Esophagus squamous epithelium (tissue), 5 donors: ENCODE measurements at regions not wholly inside any gene's neighbourhood (a gene's known extent, or its start where the extent isn't known, plus 50 kb on each side); places are given as distances from the start of the nearest gene placed in this dataset.
"Not testable (repeated sequence)": the region's sequence is repeated elsewhere in the genome, so short reads cannot be mapped to it uniquely, and the experiment has no call there.

ENCODE experiments used
- DNase-seq: peaks from one replicate; lab custom pipeline; 2025; lab: John Stamatoyannopoulos, UW
- H3K27ac ChIP-seq, 4 donors: fragments of 200-600 bp; sonication (generic); one replicate each; pipeline ENCODE4 v1.5.1; 2016 to 2019; ENCODE audit warnings: mild to moderate bottlenecking in 1 of 4
- H3K27me3 ChIP-seq, 4 donors: fragments of 200-600 bp; sonication (generic); 1 replicate in 3 of 4; 2 replicates in 1 of 4; pipeline versions ENCODE4 v1.5.1 to v1.6.0; 2017 to 2021; ENCODE audit warnings: antibody characterized with exemption in 1 of 4
- H3K36me3 ChIP-seq, 3 donors: fragments of 200-600 bp; sonication (generic); one replicate each; pipeline ENCODE4 v1.5.1; 2016 to 2019
- H3K4me1 ChIP-seq, 3 donors: fragments of 200-600 bp; sonication (generic); one replicate each; pipeline ENCODE4 v1.5.1; 2017 to 2019
- H3K4me3 ChIP-seq, 4 donors: fragments of 200-600 bp; sonication (generic); 1 replicate in 3 of 4; 2 replicates in 1 of 4; pipeline ENCODE4 v1.5.1; 2016 to 2019; ENCODE audit warnings: mild to moderate bottlenecking in 2 of 4, moderate library complexity in 1 of 4
- H3K9me3 ChIP-seq, 3 donors: fragments of 200-600 bp; sonication (generic); one replicate each; pipeline ENCODE4 v1.5.1; 2016 to 2019
- CTCF ChIP-seq, 6 experiments: fragments of 450-650 bp in 4 of 6; fragments of 200-600 bp in 2 of 6; sonication (generic) in 2 of 6; IDR thresholded peaks; one replicate each; pipeline ENCODE4 v1.5.1; 2016 to 2019; ENCODE audit warnings: antibody characterized with exemption in 6 of 6, mild to moderate bottlenecking in 4 of 6, moderate library complexity in 4 of 6
- POLR2A ChIP-seq, 4 donors: fragments of 450-650 bp; IDR thresholded peaks; one replicate each; pipeline ENCODE4 v1.6.1; 2017; ENCODE audit warnings: antibody characterized with exemption in 4 of 4, mild to moderate bottlenecking in 4 of 4, moderate library complexity in 3 of 4
- WGBS, 2 donors: methylation state at CpG; one replicate each; pipeline ENCODE4 v1.1.5; 2018; 5-methylcytosine and 5-hydroxymethylcytosine counted together
- intact Hi-C: fragments of 100-400 bp; cut with DNase I; formaldehyde crosslinking; loops from one replicate; pipeline ENCODE4 v1.15.0; 2022
- donor health status: DM: yes; HTN: yes; CAD: no.

GRCh38 chr11:38751421-38751820 is 2153.4 kb upstream of the RAG2 start:
- intact Hi-C loops = no loop called here
- no peaks in the 10 kb centered on the region for H3K36me3 ChIP-seq
- H3K9me3 ChIP-seq = peaks cover 0 to 7% (median 3%) of the 10 kb centered on the region in 3 donors
- no peak overlapping the region for H3K4me3 ChIP-seq
- WGBS, 2 donors = 46 to 53% methylated on average over 2 of the region's 2 CpGs
- TF ChIP-seq POLR2A (IDR thresholded peaks at IDR 0.05) = no peak
- TF ChIP-seq CTCF (IDR thresholded peaks at IDR 0.05) = no peak
- no peak overlapping the region for H3K27ac ChIP-seq
- H3K4me1 ChIP-seq = no peaks in the 10 kb centered on the region
- no peaks in the 10 kb centered on the region for H3K27me3 ChIP-seq
- no peak for DNase-seq

GRCh38 chr11:38746516-38746915 is 2148.5 kb upstream of the RAG2 start:
- DNase-seq, H3K27me3 ChIP-seq, H3K4me1 ChIP-seq, H3K4me3 ChIP-seq, H3K27ac ChIP-seq, intact Hi-C loops, H3K36me3 ChIP-seq, H3K9me3 ChIP-seq: not testable (repeated sequence)
- WGBS, 2 donors = 75 to 100% methylated on average over 2 of the region's 2 CpGs

GRCh38 chr11:38723361-38723760 is 2125.3 kb upstream of the RAG2 start:
- DNase-seq = no peak
- Histone ChIP-seq H3K27ac (no peak overlapping the region), H3K36me3 (no peaks in the 10 kb centered on the region), H3K9me3 (peaks cover 0 to 6% (median 5%) of the 10 kb centered on the region in 3 donors), H3K4me1 (no peaks in the 10 kb centered on the region), H3K27me3 (no peaks in the 10 kb centered on the region), H3K4me3 (no peak overlapping the region)
- intact Hi-C loops = no loop called here
- TF ChIP-seq POLR2A (IDR thresholded peaks at IDR 0.05) (no peak), CTCF (IDR thresholded peaks at IDR 0.05) (no peak)
- 64 to 81% methylated on average over 1 of the region's 1 CpG for WGBS, 2 donors

DNA sequence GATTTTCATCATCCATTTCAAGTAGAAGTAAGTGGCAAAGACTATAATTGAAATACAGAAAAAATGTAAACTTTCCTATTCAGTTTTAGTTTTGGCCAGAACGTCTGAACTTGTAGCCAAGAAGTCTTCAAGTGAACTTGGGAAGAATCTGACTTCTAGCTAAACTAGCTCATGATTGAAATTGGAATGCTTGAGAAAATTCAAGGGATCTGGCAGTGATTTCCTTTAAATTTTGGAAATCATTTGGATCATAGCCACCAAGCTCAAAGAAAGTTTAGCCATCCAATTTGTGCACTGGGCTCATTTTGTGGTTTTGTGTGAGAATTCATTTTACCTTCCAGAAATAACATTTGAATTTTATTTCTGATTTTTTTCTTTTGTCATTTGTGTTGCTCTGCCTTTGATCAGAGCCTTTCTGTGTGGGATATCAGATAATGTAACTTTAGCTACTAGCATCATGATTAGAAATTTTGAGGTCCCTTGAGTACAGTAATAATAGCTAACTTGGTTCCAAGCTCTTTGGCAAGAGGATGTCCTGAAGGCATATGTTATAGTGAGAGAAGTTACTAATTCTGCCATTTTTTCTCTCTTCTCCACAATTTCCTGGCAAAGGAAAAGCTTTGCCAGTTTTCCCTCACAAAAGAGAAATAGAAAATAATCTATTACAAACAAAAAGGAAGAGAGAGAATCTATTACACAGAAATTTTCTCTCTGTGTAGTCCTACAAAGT is 2123.7 kb upstream of the RAG2 start:
- intact Hi-C loops = no loop called here
- Histone ChIP-seq H3K4me3 (no peak overlapping the region), H3K27ac (no peak overlapping the region), H3K9me3 (peaks cover 0 to 6% (median 5%) of the 10 kb centered on the region in 3 donors), H3K4me1 (no peaks in the 10 kb centered on the region), H3K27me3 (no peaks in the 10 kb centered on the region), H3K36me3 (no peaks in the 10 kb centered on the region)
- TF ChIP-seq POLR2A (IDR thresholded peaks at IDR 0.05) = no peak
- TF ChIP-seq CTCF (IDR thresholded peaks at IDR 0.05) = no peak
- 17 to 29% methylated on average over 1 of the region's 1 CpG for WGBS, 2 donors
- no peak for DNase-seq

DNA sequence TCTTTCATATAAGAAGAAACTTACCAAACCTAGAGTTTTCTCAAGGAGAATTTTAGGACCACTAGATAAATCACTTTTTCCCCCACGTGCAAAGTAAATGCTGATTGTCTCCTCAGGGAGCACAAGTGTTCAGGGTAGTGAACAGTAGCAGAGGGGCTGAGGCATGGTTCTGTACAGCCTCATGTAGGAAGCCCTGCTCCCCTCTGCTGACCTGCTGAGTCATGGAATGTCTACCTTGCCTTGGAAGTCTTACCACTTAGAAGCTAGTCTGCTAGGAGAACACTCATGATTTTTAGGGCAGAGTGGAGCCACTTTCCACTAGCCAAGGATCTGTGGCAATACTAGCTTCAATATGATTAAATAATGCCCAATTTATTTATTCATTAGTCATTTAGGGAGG is 2120.6 kb upstream of the RAG2 start:
- no peak for TF ChIP-seq POLR2A (IDR thresholded peaks at IDR 0.05)
- no peak for TF ChIP-seq CTCF (IDR thresholded peaks at IDR 0.05)
- no peak for DNase-seq
- no peak overlapping the region for H3K27ac ChIP-seq
- H3K36me3 ChIP-seq = no peaks in the 10 kb centered on the region
- WGBS, 2 donors = 36% methylated on average over 1 of the region's 1 CpG
- no peak overlapping the region for H3K4me3 ChIP-seq
- intact Hi-C loops = no loop called here
- no peaks in the 10 kb centered on the region for H3K27me3 ChIP-seq
- no peaks in the 10 kb centered on the region for H3K4me1 ChIP-seq
- peaks cover 0 to 5% (median 3%) of the 10 kb centered on the region in 3 donors for H3K9me3 ChIP-seq
